T1000 (cell line): ENCODE measurements at regions not wholly inside any gene's neighbourhood (a gene's known extent, or its start where the extent isn't known, plus 50 kb on each side); places are given as distances from the start of the nearest gene placed in this dataset.
"Not testable (repeated sequence)": the region's sequence is repeated elsewhere in the genome, so short reads cannot be mapped to it uniquely, and the experiment has no call there.

Experiments used
- DNase-seq: peaks from one replicate; lab custom pipeline; 2025; ENCODE audit warnings: mixed read lengths; lab: John Stamatoyannopoulos, UW

DNA sequence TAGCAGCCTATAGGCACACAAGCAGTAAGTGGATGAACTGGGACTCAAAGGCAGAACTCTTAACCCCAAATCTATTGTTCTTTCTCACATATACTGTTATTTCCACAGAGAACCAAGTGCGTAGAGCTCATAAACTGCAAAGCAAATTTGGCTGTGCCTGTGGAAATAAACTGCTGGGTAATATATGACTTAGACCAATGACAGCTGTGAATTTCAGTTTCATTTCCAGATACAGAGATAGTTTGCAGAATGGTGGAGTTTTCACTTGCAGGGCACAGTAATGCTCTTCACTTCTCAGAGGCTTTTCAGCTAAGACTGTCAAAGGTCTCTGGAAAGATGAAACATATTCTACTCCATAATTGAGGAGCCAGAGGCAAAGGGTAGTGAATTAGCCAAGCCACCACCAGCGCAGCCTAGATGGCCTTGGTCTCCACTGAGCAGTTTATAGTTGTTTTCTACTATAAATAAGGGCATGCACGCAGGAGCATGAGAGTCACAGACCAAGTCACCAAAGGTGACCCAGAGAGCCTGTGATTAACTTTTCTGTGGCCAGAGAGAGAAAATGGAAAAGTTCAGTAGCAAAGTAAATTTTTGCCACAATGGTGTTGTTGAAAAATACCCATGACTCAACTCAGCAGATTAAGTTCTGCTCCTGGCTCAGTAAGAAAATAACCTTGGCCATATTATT, 180.7 kb upstream of the GRM7 start:
- no peak for DNase-seq

DNA sequence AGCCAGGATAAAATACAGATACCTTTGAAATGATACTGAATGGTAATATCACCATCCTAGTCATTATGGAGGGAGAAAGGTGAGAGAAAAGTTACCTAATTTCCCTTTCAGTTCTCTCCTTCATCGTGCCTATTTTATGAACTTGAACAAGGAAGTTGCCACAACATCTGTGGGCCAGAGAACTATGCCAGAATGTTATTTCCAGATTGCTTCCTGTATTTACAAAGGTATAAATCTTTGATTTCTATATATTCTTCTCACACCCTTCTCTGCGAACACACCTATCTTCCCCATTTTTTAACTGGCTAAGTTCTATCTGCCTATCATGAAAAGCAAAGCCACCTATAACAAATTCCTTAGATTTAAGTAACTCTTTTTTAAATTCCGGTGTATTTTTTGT, 163.6 kb upstream of the GRM7 start:
- no peak for DNase-seq

DNA sequence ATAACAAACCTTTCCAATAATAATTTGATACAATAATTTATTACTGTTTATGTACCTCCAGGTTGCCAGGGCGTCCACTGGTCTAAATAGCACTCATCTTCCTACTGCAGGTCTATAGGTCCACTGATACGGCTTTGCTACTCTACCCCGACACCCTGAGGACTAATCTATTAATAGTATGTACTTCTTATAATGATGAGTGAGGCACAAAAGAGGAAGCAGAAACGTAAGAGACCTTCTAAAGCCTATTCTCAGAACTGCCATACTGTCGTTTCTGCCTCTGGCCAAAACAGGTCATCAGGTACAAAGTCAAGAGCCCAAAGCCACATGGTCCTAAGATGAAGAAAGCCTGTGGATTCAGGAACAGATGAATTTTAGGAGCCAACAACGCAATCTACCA, 163.2 kb upstream of the GRM7 start:
- no peak for DNase-seq

DNA sequence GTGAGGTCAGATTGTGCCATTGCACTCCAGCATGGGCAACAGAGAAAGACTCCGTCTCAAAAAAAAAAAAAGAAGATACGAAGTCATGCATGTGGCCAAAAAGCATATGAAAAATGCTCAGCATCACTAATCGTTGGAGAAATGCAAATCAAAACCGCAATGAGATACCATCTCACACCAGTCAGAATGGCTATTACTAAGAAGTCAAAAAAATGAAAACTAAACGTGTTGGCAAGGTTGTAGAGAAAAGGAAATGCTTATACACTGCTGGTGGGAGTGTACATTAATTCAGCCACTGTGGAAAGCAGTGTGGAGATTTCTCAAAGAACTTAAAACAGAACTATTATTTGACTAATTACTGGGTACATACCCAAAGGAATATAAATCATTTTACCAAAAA, 156.1 kb upstream of the GRM7 start:
- not testable (repeated sequence) for DNase-seq

DNA sequence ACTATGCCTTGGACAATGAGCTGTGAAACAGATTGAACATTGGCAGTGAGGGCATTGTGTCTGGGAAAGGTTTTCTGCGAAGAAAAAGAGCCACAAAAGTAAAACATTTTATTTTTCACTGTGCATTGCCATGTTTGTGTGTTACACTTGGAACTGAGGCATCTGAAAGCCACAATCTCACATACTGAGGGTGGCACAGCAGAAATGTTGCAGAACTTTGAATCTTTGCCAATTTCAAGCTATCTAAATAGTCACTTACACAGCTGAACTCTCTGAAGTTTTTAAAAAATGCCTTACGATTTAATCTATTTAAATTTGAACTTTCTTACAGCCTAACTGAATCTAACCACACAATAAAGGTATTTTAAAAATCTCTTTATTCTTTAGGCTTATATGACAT, 154.1 kb upstream of the GRM7 start:
- no peak for DNase-seq

DNA sequence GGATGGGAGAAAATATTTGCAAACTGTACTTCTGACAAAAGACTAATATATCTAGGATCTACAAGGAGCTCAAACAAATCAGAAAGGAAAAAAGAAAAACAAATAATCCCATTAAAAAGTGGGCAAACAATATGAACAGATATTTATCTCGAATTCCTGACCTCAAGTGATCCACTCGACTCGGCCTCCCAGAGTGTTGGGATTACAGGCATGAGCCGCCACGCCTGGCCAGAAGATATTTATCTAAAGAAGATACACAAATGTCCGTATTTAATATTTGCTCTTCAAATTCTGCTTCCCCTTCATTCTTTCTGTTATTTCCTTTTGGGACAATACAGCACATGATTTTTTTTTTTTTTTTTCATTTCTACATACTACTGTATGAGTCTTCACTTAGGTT, 151.7 kb upstream of the GRM7 start:
- DNase-seq: no peak

DNA sequence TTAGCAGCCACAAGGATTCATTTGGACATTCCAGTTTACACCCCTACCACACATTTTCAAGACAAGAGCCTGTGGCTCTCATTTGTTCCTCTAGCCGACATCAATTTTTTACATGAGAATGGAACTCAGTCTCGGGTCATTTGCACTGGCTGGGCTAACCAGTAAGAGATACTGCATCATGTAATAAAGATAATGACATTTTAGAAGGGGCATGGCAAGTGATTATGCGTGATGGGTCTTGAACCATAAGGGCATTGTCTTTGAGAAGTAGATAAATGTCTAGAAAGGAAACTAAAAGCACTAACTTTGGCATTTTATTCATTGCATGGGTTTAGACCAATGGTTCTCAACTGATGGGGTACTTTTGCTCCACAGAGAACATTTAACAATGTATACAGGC, 146.0 kb upstream of the GRM7 start:
- DNase-seq: no peak

DNA sequence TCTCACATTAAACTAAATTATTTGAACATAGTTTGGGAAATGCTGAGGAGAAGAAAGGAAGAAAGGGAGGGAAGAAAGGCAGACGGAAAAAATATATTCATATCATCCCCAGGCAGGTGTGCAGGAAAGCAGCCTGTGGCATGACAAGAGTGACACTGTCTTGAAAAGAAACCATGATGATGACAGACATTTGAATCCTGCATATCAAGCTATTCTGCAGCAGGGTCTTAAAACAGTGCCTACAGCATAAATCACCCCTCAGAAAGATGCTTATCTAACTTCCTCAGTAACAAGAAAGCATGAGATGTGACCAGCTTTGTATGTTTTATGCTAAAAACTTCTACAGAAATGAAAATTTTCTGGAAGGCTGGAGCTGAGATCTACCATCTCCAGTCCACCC, 144.5 kb upstream of the GRM7 start:
- DNase-seq: no peak

DNA sequence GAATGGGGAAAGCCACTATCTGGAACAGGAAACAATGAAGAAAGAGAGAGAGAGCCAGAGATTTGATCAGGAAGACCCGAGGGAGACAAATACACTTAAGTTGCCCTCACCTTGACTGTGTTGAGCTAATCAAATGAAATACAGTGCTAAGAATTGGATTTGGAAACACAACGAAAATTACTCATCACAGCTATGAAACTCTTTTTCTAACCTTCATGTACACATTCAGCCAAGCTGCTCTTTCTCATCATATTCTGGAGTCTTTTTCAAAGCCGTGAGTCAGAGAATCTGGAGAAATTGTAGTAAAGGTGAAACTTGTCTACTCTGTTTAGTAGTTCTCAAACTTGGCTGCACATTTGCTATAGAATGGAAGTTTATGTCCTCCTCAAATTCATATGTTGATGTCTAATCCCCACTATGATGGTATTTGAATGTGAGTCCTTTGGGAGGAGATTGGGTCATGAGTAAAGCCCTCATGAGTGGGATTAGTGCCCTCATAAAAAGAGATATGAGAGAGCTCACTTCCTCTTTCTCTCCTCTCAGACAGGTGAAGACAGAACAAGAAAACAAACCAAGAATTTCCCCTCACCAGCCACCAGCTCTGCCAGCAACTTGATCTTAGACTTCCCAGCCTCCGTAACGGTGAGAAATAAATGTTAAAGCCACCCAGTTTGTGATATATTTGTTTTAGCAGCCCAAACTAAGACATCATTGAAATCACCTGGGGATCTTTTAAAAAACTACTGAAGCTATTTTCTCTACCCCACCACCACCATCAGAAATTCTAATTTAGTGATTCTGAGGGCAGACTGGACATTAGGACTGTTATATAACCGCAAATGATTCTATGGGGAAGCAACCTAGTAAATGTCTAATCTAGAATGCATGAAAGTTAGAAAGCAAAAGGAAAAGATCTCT, 143.6 kb upstream of the GRM7 start:
- DNase-seq: no peak

DNA sequence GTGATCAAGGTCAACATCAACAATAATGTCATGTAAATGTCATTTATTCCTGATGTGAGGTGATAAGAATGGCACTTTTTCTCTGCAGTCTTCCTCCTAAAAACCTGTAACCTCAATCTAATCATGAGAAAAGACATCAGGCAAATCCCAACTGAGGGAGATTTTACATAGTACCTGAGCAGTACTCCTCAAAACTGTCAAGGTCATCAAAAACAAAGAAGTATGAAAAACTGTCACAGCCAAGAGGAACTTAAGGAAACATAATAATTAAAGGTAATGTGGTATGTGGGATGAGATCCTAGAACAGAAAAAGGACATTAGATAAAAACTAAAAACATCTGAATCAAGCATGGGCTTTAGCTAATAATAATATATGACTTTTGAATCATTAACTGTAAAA, 140.9 kb upstream of the GRM7 start:
- DNase-seq: no peak

DNA sequence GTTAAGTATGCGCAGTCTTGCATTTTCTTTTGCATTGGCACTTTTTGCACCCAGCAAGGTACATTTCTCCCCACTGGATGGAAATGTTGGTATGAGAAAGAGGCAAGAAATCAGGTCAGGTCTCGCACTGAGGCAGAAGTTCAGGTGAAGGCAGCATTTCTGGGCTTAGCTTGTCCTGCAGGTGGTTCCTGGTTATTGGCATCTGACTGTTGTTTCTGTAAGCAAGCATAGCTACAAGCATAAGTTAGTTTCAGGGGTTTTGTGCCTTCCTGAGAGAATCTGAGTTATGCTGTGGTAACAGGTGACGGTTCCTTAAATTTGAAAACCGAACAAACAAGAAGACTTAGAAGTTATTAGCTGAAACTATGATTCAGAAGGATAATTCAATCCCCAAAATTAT, 139.4 kb upstream of the GRM7 start:
- no peak for DNase-seq

DNA sequence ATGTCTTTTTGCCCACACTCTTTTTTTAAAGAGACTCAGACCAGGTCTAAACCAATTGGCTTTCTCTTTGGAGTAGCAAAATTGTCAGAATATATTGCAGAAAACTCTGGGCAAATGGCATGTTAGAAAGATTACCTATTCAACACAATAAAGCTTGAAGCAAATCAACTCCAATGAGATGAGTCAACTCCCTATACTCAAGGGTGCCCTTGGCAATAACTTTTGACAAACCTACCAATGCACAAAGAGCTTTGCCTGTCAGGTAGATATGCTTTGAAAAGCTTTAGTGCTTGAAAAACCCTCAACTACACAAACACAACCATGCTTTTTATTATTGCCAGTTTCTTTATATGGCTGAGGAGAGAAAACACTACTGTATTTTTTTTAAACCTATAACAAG, 137.7 kb upstream of the GRM7 start:
- DNase-seq: no peak

DNA sequence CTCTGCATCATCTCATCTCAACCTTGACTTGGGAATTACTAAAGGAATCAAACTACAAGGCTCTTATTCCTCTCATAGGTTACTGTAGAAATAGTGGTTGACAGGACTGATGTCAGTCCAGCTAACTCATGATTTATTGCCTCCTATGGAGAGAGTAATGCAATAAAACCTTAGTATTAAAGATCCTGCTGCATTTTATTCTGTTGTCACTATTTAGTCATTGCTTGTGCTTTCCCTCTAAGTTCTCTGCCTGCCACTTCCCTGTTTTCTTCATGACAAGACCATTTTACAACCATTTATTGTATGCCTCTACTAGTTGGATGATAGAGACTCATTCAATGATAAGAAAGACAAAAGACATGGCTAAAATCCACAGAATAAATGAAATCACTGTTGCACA, 134.1 kb upstream of the GRM7 start:
- DNase-seq: no peak

DNA sequence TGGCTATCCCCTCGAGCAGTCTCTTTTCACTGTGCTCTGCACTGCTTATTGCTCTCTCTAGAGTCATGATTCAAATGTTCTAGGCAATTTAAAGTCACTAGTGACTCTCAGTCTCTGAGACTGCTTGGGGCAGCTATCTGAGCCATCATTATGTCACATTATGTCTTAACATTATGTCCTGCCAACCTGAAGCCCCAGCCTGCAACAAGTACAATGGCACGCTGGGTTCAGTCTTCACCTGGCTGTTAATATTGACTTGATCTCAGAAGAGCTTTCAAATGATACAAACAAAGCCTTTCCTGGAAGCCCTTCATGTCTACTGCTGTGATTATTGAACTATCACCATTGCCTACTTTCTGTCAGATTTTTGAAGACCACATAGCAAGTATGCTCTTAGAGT, 128.1 kb upstream of the GRM7 start:
- no peak for DNase-seq

DNA sequence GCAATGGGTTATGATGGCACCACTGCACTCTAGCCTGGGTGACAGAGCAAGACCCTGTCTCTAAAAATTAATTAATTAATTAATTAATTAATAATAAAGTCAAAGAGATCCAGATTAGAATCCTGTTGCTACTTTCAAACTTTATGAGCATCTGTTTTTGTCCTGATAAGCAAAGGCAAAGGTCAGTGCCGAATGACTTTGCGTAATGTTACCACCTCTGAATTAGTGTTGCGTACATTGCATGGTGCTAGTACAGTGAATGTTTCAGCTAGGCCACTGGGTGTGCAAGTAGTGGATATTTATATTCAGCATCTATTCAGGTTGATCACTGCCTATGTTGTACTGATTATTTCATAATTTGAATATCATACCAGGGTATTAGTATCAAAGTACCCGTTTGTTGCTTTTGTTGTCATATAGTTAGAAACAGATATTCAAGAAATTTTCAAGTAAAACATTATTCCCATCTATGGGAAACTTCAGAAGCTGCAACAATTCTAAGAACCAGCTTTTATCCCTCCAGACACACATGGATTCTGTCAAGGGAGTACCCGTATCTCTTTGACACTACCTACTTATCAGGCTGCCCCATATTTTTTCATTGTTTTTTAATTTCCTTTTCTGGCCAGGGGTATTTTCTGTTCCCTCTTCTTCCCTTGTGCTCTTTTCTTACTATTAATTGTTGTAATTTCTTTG, 127.1 kb upstream of the GRM7 start:
- no peak for DNase-seq

DNA sequence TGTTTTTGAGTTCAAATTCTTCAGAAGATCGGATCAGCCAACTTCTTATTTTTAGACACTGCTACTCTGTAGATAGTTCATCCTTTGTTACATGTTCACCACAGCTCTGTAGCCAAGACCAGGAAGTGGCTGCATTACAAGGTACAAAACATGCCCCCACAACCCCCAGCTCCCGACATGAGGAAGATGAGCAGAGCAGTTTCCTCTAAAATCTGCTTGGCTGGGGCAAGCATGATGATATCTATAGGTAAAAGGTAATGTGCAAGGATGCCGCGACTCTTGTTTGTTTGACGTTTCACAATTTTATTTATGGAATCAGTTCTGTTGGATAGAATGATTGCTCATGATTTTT, 126.5 kb upstream of the GRM7 start:
- no peak for DNase-seq

DNA sequence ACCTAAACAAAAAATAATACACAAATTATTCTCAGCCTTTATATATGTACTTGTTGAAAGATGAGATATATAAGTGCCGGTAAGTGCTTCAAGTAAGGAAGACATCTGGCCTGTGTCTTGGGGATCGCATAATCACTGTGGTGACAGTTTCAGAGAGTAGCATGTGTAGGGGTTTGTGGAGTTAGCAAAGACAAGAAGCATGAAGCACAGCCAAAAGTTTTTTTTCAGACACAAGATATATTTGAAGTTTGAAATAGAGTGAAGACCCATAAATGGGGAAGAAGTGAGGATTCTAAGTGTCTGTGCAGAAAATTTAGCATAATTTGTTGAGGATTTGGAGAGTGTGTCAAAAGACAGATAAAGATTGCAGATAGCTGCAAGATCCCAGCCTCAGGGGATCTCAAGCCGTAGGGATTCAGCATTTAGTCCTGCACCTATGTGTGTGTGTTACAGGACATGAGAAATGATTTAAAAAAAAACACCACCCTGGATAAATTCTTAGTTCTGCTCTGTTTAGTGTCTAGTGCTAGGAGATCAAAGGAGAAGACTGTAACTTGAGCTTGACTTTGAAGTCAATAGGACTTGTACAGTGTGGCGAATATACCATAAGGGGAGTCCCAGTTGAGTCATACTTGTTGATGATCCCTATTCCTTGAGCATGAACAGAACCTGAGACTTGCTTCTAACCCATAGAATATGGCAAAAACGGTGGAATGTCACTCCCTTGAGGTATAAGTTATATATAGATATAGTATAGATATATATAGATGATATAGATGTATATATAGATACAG, 123.9 kb upstream of the GRM7 start:
- DNase-seq: no peak

DNA sequence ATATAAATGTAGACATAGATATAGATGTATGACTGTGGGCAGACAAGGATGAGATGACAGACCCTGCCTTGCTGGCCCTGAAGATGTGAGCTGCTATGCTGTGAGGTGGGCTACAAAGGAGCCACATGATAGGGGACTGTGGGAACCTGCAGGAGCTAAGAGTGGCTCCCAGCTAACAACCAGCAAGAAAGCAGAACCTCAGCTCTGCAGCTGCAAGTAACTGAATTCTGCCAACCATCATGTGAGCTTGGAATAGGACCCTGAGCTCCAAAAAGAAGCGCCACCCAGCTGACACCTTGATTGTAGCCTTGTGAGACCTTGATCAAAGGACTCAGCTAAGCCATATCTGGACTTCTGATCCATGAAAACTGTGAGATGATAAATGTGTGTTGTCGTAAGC, 123.3 kb upstream of the GRM7 start:
- no peak for DNase-seq

DNA sequence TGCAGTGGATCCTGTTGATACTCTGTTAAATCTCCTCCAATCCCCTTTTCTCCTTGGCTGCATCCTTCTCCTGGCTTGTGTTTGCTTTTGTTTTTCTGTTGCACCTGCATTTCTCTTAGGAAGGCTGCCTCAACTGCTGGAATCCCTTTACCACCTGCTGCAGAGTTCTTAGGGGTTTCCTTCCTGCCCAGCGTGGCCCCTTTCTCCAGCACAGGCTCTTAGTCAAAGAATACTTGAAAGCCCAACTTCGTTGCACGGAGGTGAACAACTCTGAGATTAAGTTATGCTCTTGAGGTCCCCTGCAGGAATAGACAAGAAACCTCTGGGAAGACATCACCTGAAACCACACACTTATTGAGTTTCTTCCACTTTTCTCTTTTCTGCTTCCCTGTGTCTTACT, 121.6 kb upstream of the GRM7 start:
- no peak for DNase-seq

DNA sequence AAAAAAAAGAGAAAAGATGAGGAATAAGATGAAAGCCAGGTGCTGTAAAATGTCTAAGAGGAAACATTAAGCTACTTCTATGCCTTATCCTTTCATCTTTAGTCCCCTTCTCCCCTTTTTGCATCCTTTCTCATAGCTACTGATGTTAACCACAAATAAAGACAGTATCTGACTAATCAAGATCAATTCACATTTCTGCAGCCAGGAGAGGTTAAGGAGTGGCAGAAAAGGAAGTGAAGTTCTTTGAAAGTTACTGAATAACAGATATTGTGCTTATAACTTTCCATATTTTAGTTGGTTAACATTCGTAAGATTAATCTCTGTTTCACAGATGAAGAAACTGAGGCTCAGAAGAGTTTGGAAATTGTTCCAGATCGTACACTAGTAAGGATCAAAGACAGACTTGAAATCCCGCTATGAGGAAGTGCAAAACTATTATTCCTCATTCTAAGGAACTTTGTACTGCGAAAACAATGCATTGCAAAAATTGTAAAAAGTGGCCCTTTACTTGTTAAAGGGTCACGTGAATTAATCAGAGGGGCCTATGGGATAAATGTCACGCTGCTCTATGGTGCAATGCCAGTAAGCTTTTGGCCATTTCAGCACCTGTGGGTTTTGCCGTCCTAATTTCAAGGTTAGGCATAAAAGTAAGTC, 117.7 kb upstream of the GRM7 start:
- DNase-seq: no peak

DNA sequence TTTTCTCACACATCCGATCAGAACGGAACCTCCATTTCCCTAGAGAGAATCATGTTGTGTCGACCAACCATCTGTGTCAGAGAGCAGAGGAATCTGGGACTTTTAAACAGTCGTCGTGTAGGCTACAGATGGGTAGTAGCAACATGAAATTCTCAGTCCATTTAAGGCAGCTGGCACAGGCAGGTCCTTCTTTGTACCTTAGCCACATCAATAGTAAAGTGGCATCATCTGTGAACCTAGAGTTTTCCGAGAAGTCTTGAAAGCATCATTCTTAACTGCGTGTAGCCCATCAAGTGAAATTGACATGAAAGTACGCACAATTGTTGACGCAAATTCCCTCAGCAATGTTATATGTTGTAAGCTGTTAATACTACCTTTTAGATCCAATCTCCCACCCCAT, 114.5 kb upstream of the GRM7 start:
- DNase-seq: no peak

DNA sequence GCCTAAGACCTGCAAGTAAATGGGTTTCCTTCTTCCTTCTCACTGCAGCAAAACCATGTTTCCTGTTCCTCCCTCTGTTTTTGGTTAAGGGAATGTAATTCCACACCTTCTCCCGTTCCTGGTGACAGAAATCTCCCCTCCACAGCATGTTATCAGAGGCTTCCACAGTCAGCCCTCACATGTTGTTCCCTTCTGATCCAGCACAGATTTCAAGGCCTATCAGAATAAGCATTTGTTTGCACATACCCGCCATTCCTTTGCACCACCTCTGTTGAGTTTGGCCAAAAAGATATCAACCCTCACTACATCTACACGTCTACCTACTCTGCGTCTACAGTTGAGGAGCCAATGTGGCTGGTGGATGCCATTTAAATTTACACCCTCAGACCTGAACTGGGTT, 113.9 kb upstream of the GRM7 start:
- DNase-seq: no peak
